ENCODE measurements at regions not wholly inside any gene's neighbourhood (a gene's known extent, or its start where the extent isn't known, plus 50 kb on each side); places are given as distances from the start of the nearest gene placed in this dataset.

- no peak for TF ChIP-seq CTCF (conservative IDR thresholded peaks at IDR 0.05)
- Mint-ChIP-seq H3K27ac (ENCODE audit: unreplicated experiment) (no peak overlapping the region), H3K9me3 (no peaks in the 10 kb centered on the region), H3K36me3 (ENCODE audit: low read depth) (no peaks in the 10 kb centered on the region), H3K4me1 (no peaks in the 10 kb centered on the region), H3K27me3 (ENCODE audit: low read depth) (no peaks in the 10 kb centered on the region), H3K4me3 (no peak overlapping the region)
- DNase-seq (ENCODE audit: low read depth, low spot score), result no peak
These were observed 1108.6 kb downstream of the LRFN5 start for GRCh38 chr14:42715316-42715715.

- H3K36me3 Mint-ChIP-seq (ENCODE audit: low read depth), result no peaks in the 10 kb centered on the region
- no peaks in the 10 kb centered on the region for H3K9me3 Mint-ChIP-seq
- H3K4me3 Mint-ChIP-seq, result no peak overlapping the region
- H3K27ac Mint-ChIP-seq (ENCODE audit: unreplicated experiment), result no peak overlapping the region
- DNase-seq (ENCODE audit: low read depth, low spot score), result no peak
- TF ChIP-seq CTCF (conservative IDR thresholded peaks at IDR 0.05), result no peak
- no peaks in the 10 kb centered on the region for H3K4me1 Mint-ChIP-seq
- no peaks in the 10 kb centered on the region for H3K27me3 Mint-ChIP-seq (ENCODE audit: low read depth)
These were observed 1103.4 kb downstream of the LRFN5 start for GRCh38 chr14:42710071-42710470.

- Mint-ChIP-seq H3K4me3 (no peak overlapping the region), H3K27ac (ENCODE audit: unreplicated experiment) (no peak overlapping the region), H3K9me3 (no peaks in the 10 kb centered on the region), H3K4me1 (no peaks in the 10 kb centered on the region), H3K36me3 (ENCODE audit: low read depth) (no peaks in the 10 kb centered on the region), H3K27me3 (ENCODE audit: low read depth) (no peaks in the 10 kb centered on the region)
- no peak for DNase-seq (ENCODE audit: low read depth, low spot score)
- no peak for TF ChIP-seq CTCF (conservative IDR thresholded peaks at IDR 0.05)
These were observed 1096.8 kb downstream of the LRFN5 start for GRCh38 chr14:42703501-42703900.

GRCh38 chr14:42687421-42687820, 1080.7 kb downstream of the LRFN5 start:
- H3K27ac Mint-ChIP-seq (ENCODE audit: unreplicated experiment), result no peak overlapping the region
- no peaks in the 10 kb centered on the region for H3K36me3 Mint-ChIP-seq (ENCODE audit: low read depth)
- DNase-seq (ENCODE audit: low read depth, low spot score), result no peak
- H3K27me3 Mint-ChIP-seq (ENCODE audit: low read depth), result no peaks in the 10 kb centered on the region
- TF ChIP-seq CTCF (conservative IDR thresholded peaks at IDR 0.05), result no peak
- no peaks in the 10 kb centered on the region for H3K4me1 Mint-ChIP-seq
- peaks cover 2% of the 10 kb centered on the region for H3K9me3 Mint-ChIP-seq
- no peak overlapping the region for H3K4me3 Mint-ChIP-seq

- Mint-ChIP-seq H3K27me3 (ENCODE audit: low read depth) (no peaks in the 10 kb centered on the region), H3K9me3 (no peaks in the 10 kb centered on the region), H3K4me3 (no peak overlapping the region), H3K27ac (ENCODE audit: unreplicated experiment) (no peak overlapping the region), H3K4me1 (no peaks in the 10 kb centered on the region), H3K36me3 (ENCODE audit: low read depth) (no peaks in the 10 kb centered on the region)
- DNase-seq (ENCODE audit: low read depth, low spot score), result no peak
- no peak for TF ChIP-seq CTCF (conservative IDR thresholded peaks at IDR 0.05)
These were observed 1077.0 kb downstream of the LRFN5 start for GRCh38 chr14:42683707-42684106.

GRCh38 chr14:42676636-42677035, 1070.0 kb downstream of the LRFN5 start:
- H3K4me3 Mint-ChIP-seq, result no peak overlapping the region
- DNase-seq (ENCODE audit: low read depth, low spot score), result no peak

More at GRCh38 chr14:42676636-42677035, 1070.0 kb downstream of the LRFN5 start:
- Mint-ChIP-seq H3K4me1 (no peaks in the 10 kb centered on the region), H3K27ac (ENCODE audit: unreplicated experiment) (no peak overlapping the region), H3K9me3 (peaks cover 9% of the 10 kb centered on the region), H3K36me3 (ENCODE audit: low read depth) (no peaks in the 10 kb centered on the region), H3K27me3 (ENCODE audit: low read depth) (no peaks in the 10 kb centered on the region)
- no peak for TF ChIP-seq CTCF (conservative IDR thresholded peaks at IDR 0.05)

Data from neural crest cell (in vitro differentiated cells).